ENCODE measurements at regions not wholly inside any gene's neighbourhood (a gene's known extent, or its start where the extent isn't known, plus 50 kb on each side); places are given as distances from the start of the nearest gene placed in this dataset.

GRCh38 chr2:64836566-64836965 lies 152.6 kb upstream of the SLC1A4 start:
- Histone ChIP-seq H3K9me3 (ENCODE audit: insufficient read depth, low read length, severe bottlenecking) (no peaks in the 10 kb centered on the region), H3K27ac (ENCODE audit: low read length) (no peak overlapping the region), H3K4me3 (ENCODE audit: low read depth in 1 of 2, low read length in 2 of 2) (no peak overlapping the region), H4K20me1 (ENCODE audit: insufficient read depth, low read length) (no peaks in the 10 kb centered on the region), H2AFZ (ENCODE audit: low read depth, low read length) (no peak overlapping the region), H3K4me1 (ENCODE audit: insufficient read depth, low read length) (no peaks in the 10 kb centered on the region), H3K9ac (ENCODE audit: low read depth, low read length) (no peak overlapping the region), H3K27me3 (ENCODE audit: insufficient read depth, low read length, poor library complexity) (peaks cover 5% of the 10 kb centered on the region), H3K4me2 (ENCODE audit: insufficient read depth, low read length) (no peak overlapping the region), H3K36me3 (ENCODE audit: insufficient read depth, low read length) (no peaks in the 10 kb centered on the region), H3K79me2 (ENCODE audit: insufficient read depth, low read length) (no peaks in the 10 kb centered on the region)
- no peak for TF ChIP-seq CTCF (IDR thresholded peaks at IDR 0.05; ENCODE audit: borderline replicate concordance, extremely low read depth, low read length, poor library complexity, severe bottlenecking)
- no peak for TF ChIP-seq EZH2 (IDR thresholded peaks at IDR 0.05; ENCODE audit: borderline replicate concordance, low read depth, low read length, severe bottlenecking)
- ATAC-seq (ENCODE audit: insufficient read depth, low read depth) (no peak), DNase-seq (no peak)

GRCh38 chr2:64837116-64837731 lies 152.0 kb upstream of the SLC1A4 start:
- no peak for TF ChIP-seq EZH2 (IDR thresholded peaks at IDR 0.05; ENCODE audit: borderline replicate concordance, low read depth, low read length, severe bottlenecking)
- no peak for TF ChIP-seq CTCF (IDR thresholded peaks at IDR 0.05; ENCODE audit: borderline replicate concordance, extremely low read depth, low read length, poor library complexity, severe bottlenecking)
- Histone ChIP-seq H3K9me3 (ENCODE audit: insufficient read depth, low read length, severe bottlenecking) (no peaks in the 10 kb centered on the region), H4K20me1 (ENCODE audit: insufficient read depth, low read length) (no peaks in the 10 kb centered on the region), H3K4me2 (ENCODE audit: insufficient read depth, low read length) (no peak overlapping the region), H3K27me3 (ENCODE audit: insufficient read depth, low read length, poor library complexity) (peaks cover 5% of the 10 kb centered on the region), H3K36me3 (ENCODE audit: insufficient read depth, low read length) (no peaks in the 10 kb centered on the region), H3K4me3 (ENCODE audit: low read depth in 1 of 2, low read length in 2 of 2) (no peak overlapping the region), H3K4me1 (ENCODE audit: insufficient read depth, low read length) (no peaks in the 10 kb centered on the region), H3K27ac (ENCODE audit: low read length) (no peak overlapping the region), H3K79me2 (ENCODE audit: insufficient read depth, low read length) (no peaks in the 10 kb centered on the region), H2AFZ (ENCODE audit: low read depth, low read length) (no peak overlapping the region), H3K9ac (ENCODE audit: low read depth, low read length) (no peak overlapping the region)
- ATAC-seq (ENCODE audit: insufficient read depth, low read depth): no peak
- DNase-seq: no peak

GRCh38 chr2:64837925-64838641 lies 151.1 kb upstream of the SLC1A4 start:
- no peak for TF ChIP-seq CTCF (IDR thresholded peaks at IDR 0.05; ENCODE audit: borderline replicate concordance, extremely low read depth, low read length, poor library complexity, severe bottlenecking)
- TF ChIP-seq EZH2 (IDR thresholded peaks at IDR 0.05; ENCODE audit: borderline replicate concordance, low read depth, low read length, severe bottlenecking): no peak
- H3K36me3 ChIP-seq (ENCODE audit: insufficient read depth, low read length): no peaks in the 10 kb centered on the region
- no peak overlapping the region for H3K27ac ChIP-seq (ENCODE audit: low read length)
- no peaks in the 10 kb centered on the region for H3K79me2 ChIP-seq (ENCODE audit: insufficient read depth, low read length)
- H3K4me1 ChIP-seq (ENCODE audit: insufficient read depth, low read length): no peaks in the 10 kb centered on the region
- no peaks in the 10 kb centered on the region for H3K9me3 ChIP-seq (ENCODE audit: insufficient read depth, low read length, severe bottlenecking)
- H3K4me3 ChIP-seq (ENCODE audit: low read depth in 1 of 2, low read length in 2 of 2): no peak overlapping the region
- peaks cover 5% of the 10 kb centered on the region for H3K27me3 ChIP-seq (ENCODE audit: insufficient read depth, low read length, poor library complexity)
- H2AFZ ChIP-seq (ENCODE audit: low read depth, low read length): no peak overlapping the region
- H4K20me1 ChIP-seq (ENCODE audit: insufficient read depth, low read length): no peaks in the 10 kb centered on the region
- ATAC-seq (ENCODE audit: insufficient read depth, low read depth) (no peak), DNase-seq (no peak)
- H3K4me2 ChIP-seq (ENCODE audit: insufficient read depth, low read length): no peak overlapping the region
- no peak overlapping the region for H3K9ac ChIP-seq (ENCODE audit: low read depth, low read length)

Data from DND-41 (cell line).